Lower lobe of right lung (tissue), 2 donors: ENCODE measurements at regions not wholly inside any gene's neighbourhood (a gene's known extent, or its start where the extent isn't known, plus 50 kb on each side); places are given as distances from the start of the nearest gene placed in this dataset.

ENCODE experiments used
- ATAC-seq, 2 donors: fragments of 200-7000 bp; cut with Tn5 transposase; one replicate each; pipeline ENCODE4 v1.9.1; 2020 to 2022; ENCODE audit warnings: mild to moderate bottlenecking in 2 of 2, moderate library complexity in 2 of 2
- DNase-seq: peaks from one replicate; pipeline ENCODE4 v3.0.0-alpha.2; 2020
- H3K27ac ChIP-seq: fragments of 200-600 bp; one replicate; pipeline ENCODE4 v1.8.0; 2022
- H3K27me3 ChIP-seq: fragments of 200-600 bp; one replicate; pipeline ENCODE4 v1.8.0; 2022; ENCODE audit warnings: low read depth
- H3K36me3 ChIP-seq: fragments of 200-600 bp; one replicate; pipeline ENCODE4 v1.8.0; 2022; ENCODE audit warnings: mild to moderate bottlenecking
- H3K4me1 ChIP-seq: fragments of 200-600 bp; one replicate; pipeline ENCODE4 v1.8.0; 2022
- H3K4me3 ChIP-seq: fragments of 200-600 bp; one replicate; pipeline ENCODE4 v1.8.0; 2022; ENCODE audit warnings: mild to moderate bottlenecking
- H3K9me3 ChIP-seq: fragments of 200-600 bp; one replicate; pipeline ENCODE4 v1.8.0; 2022
- CTCF ChIP-seq: fragments of 200-600 bp; IDR thresholded peaks from one replicate; pipeline ENCODE4 v1.8.0; 2022; ENCODE audit warnings: antibody characterized with exemption, mild to moderate bottlenecking
- intact Hi-C: fragments of 100-400 bp; cut with DNase I; formaldehyde crosslinking; loops from one replicate; pipeline ENCODE4 v1.11.0; 2022
- donor health status: DM: no; HTN: yes; CAD: no; lungs with severe emphysema.

GRCh38 chr12:115267891-115268290 lies 583.9 kb upstream of the TBX3 start:
- intact Hi-C loops = no loop called here
- TF ChIP-seq CTCF = no peak
- ATAC-seq = no peak
- Histone ChIP-seq H3K4me1 (no peaks in the 10 kb centered on the region), H3K4me3 (no peak overlapping the region), H3K27me3 (no peaks in the 10 kb centered on the region), H3K36me3 (no peaks in the 10 kb centered on the region), H3K9me3 (no peaks in the 10 kb centered on the region), H3K27ac (no peak overlapping the region)
- DNase-seq = no peak

DNA sequence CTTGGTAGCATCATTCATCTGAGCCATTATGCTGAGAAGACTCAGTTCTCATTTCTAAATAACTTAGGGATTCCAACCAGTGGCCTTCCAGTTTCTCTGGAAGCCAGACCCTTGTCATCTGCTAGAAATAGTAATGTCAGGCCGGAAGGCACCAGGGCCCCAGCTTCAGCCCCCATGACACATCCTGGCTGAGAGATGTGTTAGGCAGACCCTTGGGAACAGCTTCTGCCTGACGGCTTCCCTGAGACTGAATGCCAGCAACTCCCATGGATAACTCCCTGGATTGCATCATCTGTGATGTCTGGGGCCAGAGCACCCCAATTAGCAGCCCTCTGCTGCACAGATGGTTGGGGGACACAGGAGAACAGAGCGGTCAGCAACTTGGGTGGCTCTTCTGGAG lies 583.5 kb upstream of the TBX3 start:
- DNase-seq (no peak), ATAC-seq (no peak)
- Histone ChIP-seq H3K36me3 (no peaks in the 10 kb centered on the region), H3K27ac (no peak overlapping the region), H3K4me1 (no peaks in the 10 kb centered on the region), H3K4me3 (no peak overlapping the region), H3K27me3 (no peaks in the 10 kb centered on the region), H3K9me3 (no peaks in the 10 kb centered on the region)
- intact Hi-C loops = no loop called here
- no peak for TF ChIP-seq CTCF

- no peak for TF ChIP-seq CTCF
- H3K4me3 ChIP-seq = no peak overlapping the region
- H3K36me3 ChIP-seq = no peaks in the 10 kb centered on the region
- ATAC-seq = no peak
- no peak overlapping the region for H3K27ac ChIP-seq
- no peaks in the 10 kb centered on the region for H3K27me3 ChIP-seq
- no peaks in the 10 kb centered on the region for H3K4me1 ChIP-seq
- no peak for DNase-seq
- H3K9me3 ChIP-seq = no peaks in the 10 kb centered on the region
- intact Hi-C loops = no loop called here
Measured at GRCh38 chr12:115264605-115265004, 580.6 kb upstream of the TBX3 start.

- ATAC-seq = no peak
- no peak overlapping the region for H3K4me3 ChIP-seq
- no peaks in the 10 kb centered on the region for H3K9me3 ChIP-seq
- H3K27ac ChIP-seq = no peak overlapping the region
- H3K4me1 ChIP-seq = no peaks in the 10 kb centered on the region
- no peak for DNase-seq
- intact Hi-C loops = no loop called here
- TF ChIP-seq CTCF = no peak
- no peaks in the 10 kb centered on the region for H3K36me3 ChIP-seq
- H3K27me3 ChIP-seq = no peaks in the 10 kb centered on the region
Measured at GRCh38 chr12:115261691-115262398, 577.9 kb upstream of the TBX3 start.

- no peaks in the 10 kb centered on the region for H3K9me3 ChIP-seq
- no peaks in the 10 kb centered on the region for H3K36me3 ChIP-seq
- intact Hi-C loops = no loop called here
- ATAC-seq (no peak), DNase-seq (no peak)
- H3K4me1 ChIP-seq = no peaks in the 10 kb centered on the region
- TF ChIP-seq CTCF = no peak
- H3K27me3 ChIP-seq = no peaks in the 10 kb centered on the region
- H3K4me3 ChIP-seq = no peak overlapping the region
- no peak overlapping the region for H3K27ac ChIP-seq
Measured at GRCh38 chr12:115260762-115261675, 577.0 kb upstream of the TBX3 start.
